ENCODE measurements at regions not wholly inside any gene's neighbourhood (a gene's known extent, or its start where the extent isn't known, plus 50 kb on each side); places are given as distances from the start of the nearest gene placed in this dataset.

GRCh38 chr2:107430596-107431266 is 396.0 kb upstream of the RGPD4 start:
- no peak for TF ChIP-seq CTCF (IDR thresholded peaks at IDR 0.05; ENCODE audit: borderline replicate concordance, extremely low read depth, low read length, poor library complexity, severe bottlenecking)
- no peak for TF ChIP-seq EZH2 (IDR thresholded peaks at IDR 0.05; ENCODE audit: borderline replicate concordance, low read depth, low read length, severe bottlenecking)
